ENCODE measurements at regions not wholly inside any gene's neighbourhood (a gene's known extent, or its start where the extent isn't known, plus 50 kb on each side); places are given as distances from the start of the nearest gene placed in this dataset.

DNA sequence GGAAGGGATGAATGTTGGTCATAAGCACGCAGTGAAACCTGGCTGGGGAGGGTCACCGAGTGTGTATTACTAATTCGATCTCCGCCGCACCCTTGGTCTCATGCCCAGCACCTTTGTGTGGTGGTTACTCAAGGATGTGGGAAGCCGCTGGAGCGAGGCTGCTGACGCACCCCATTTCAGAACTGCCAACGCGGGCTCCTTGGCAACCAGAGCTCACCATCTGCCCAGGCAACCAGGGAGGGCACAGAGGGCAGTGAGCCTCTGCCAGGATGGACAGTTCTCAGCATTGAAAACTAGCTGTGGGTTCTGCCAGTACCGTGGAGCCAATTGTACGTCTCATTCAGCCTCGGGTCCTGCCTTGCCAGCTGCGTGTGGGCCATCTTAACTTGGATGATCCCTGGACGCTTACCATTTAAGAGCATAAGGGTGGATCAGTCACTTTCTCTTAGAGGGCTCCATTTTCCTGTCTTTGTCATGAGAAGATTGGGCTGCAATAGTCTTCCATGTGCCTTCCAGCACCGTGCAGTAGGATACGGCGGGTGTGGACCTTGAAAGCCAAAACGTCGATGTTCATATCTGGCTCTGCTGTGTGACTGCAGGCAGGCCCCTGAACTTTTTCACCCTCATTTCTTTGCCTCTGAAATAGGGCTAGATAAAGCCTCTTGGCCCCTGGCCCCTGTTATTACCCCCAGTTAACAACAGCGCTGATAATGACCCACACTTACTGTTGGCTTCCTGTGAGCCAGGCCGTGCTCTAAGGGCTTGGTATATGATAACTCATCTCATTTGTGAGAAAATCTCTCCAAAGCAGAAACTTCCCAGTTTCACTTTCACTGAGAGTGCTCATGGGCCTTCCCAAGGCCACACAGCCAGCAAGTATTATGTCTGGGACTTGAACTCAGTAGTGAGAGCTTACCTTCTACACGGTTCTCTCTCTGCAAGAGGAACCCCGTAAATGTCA lies 238.8 kb downstream of the OPA1 start (continued):
- TF ChIP-seq, protein P1, sequence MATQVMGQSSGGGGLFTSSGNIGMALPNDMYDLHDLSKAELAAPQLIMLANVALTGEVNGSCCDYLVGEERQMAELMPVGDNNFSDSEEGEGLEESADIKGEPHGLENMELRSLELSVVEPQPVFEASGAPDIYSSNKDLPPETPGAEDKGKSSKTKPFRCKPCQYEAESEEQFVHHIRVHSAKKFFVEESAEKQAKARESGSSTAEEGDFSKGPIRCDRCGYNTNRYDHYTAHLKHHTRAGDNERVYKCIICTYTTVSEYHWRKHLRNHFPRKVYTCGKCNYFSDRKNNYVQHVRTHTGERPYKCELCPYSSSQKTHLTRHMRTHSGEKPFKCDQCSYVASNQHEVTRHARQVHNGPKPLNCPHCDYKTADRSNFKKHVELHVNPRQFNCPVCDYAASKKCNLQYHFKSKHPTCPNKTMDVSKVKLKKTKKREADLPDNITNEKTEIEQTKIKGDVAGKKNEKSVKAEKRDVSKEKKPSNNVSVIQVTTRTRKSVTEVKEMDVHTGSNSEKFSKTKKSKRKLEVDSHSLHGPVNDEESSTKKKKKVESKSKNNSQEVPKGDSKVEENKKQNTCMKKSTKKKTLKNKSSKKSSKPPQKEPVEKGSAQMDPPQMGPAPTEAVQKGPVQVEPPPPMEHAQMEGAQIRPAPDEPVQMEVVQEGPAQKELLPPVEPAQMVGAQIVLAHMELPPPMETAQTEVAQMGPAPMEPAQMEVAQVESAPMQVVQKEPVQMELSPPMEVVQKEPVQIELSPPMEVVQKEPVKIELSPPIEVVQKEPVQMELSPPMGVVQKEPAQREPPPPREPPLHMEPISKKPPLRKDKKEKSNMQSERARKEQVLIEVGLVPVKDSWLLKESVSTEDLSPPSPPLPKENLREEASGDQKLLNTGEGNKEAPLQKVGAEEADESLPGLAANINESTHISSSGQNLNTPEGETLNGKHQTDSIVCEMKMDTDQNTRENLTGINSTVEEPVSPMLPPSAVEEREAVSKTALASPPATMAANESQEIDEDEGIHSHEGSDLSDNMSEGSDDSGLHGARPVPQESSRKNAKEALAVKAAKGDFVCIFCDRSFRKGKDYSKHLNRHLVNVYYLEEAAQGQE (IDR thresholded peaks at IDR 0.05), result no peak

DNA sequence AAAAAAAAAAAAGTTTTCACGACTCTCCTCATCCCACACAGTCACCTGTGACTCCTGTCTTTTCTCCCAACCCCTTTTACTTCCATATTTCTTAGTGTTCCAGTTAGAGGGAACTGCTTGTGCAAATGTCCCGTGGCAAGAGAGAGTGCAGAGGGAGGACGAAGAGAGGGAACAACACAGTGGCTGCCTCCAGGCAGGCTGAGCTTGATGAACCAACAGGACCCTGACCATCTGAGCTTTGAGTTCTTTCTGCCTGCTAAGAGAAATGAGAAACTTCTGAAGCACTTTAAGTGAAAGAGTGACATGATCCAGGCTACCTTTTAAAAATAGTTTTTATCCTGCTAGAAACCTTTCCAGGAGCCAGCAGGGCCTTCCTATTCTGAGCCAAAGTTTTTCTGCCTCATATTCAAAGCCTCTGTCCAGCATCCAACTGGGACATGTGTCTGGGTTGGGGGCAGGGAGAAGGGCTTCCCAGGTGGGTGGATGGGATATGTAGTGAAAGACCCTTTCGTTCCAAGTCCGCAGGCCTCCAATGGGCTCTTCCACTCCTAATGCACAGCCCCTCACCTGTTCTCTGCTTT lies 239.9 kb downstream of the OPA1 start:
- H3K9ac ChIP-seq (ENCODE audit: low read depth in 1 of 2, low read length in 2 of 2), result no peak overlapping the region
- no peak for DNase-seq (ENCODE audit: low spot score)
- H3K27ac ChIP-seq (ENCODE audit: low read depth in 1 of 2, low read length in 2 of 2), result no peak overlapping the region
- no peaks in the 10 kb centered on the region for H3K9me3 ChIP-seq (ENCODE audit: control insufficient read depth in 4 of 4, low read length in 3 of 4)
- H3K27me3 ChIP-seq (ENCODE audit: control insufficient read depth in 4 of 4, insufficient read depth in 4 of 4, low read length in 3 of 4), result no peaks in the 10 kb centered on the region
- 95% methylated on average over 5 of the region's 5 CpGs for WGBS
- H3K4me1 ChIP-seq (ENCODE audit: control insufficient read depth in 4 of 4, insufficient read depth in 4 of 4, low read length in 3 of 4), result peaks cover 0 to 9% (median 3%) of the 10 kb centered on the region in 4 donors
- no peak overlapping the region for H3K4me3 ChIP-seq (ENCODE audit: low read depth in 1 of 3, low read length in 3 of 3)
- TF ChIP-seq, protein P2, sequence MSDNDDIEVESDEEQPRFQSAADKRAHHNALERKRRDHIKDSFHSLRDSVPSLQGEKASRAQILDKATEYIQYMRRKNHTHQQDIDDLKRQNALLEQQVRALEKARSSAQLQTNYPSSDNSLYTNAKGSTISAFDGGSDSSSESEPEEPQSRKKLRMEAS (IDR thresholded peaks at IDR 0.05), result no peak
- TF ChIP-seq GABPA (IDR thresholded peaks at IDR 0.05 in 1 of 2, conservative IDR thresholded peaks at IDR 0.05 in 1 of 2), result no peak
- no peaks in the 10 kb centered on the region for H3K36me3 ChIP-seq (ENCODE audit: control insufficient read depth in 4 of 4, insufficient read depth in 3 of 4, low read depth in 1 of 4, low read length in 3 of 4)

DNA sequence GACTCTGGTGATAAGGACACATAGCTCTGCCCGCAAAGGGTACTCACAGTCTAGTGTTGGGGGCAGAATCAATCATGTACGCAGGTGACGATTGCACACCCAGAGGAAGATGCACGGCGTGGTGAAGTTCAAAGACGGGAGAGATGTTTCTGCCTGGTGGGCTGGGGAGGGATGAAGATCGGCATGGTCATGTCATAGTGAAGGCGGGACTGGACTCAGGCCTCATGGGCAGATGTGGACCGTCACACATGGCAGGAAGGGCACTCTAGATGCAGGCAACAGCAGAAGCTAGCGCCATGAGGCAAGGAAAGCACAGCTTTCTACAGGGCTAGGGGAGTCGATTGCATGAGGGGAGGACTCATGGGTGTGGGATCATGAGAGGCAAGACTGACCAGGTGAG lies 240.6 kb downstream of the OPA1 start:
- no peak overlapping the region for H3K27ac ChIP-seq (ENCODE audit: low read depth in 1 of 2, low read length in 2 of 2)
- H3K4me1 ChIP-seq (ENCODE audit: control insufficient read depth in 4 of 4, insufficient read depth in 4 of 4, low read length in 3 of 4), result peaks cover 0 to 9% (median 3%) of the 10 kb centered on the region in 4 donors
- WGBS, result 97% methylated on average over 11 of the region's 11 CpGs
- no peaks in the 10 kb centered on the region for H3K9me3 ChIP-seq (ENCODE audit: control insufficient read depth in 4 of 4, low read length in 3 of 4)
- TF ChIP-seq FOXA1 (IDR thresholded peaks at IDR 0.05) (no peak), YY1 (IDR thresholded peaks at IDR 0.05) (no peak), RAD21 (IDR thresholded peaks at IDR 0.05) (no peak), HNF4G (IDR thresholded peaks at IDR 0.05) (no peak), RXRA (IDR thresholded peaks at IDR 0.05) (no peak), GABPA (IDR thresholded peaks at IDR 0.05 in 1 of 2, conservative IDR thresholded peaks at IDR 0.05 in 1 of 2) (no peak), TAF1 (conservative IDR thresholded peaks at IDR 0.05) (no peak), HNF4A (conservative IDR thresholded peaks at IDR 0.05) (no peak), EGR1 (IDR thresholded peaks at IDR 0.05; ENCODE audit: low read depth in 2 of 2) (no peak)
- TF ChIP-seq, protein P3, sequence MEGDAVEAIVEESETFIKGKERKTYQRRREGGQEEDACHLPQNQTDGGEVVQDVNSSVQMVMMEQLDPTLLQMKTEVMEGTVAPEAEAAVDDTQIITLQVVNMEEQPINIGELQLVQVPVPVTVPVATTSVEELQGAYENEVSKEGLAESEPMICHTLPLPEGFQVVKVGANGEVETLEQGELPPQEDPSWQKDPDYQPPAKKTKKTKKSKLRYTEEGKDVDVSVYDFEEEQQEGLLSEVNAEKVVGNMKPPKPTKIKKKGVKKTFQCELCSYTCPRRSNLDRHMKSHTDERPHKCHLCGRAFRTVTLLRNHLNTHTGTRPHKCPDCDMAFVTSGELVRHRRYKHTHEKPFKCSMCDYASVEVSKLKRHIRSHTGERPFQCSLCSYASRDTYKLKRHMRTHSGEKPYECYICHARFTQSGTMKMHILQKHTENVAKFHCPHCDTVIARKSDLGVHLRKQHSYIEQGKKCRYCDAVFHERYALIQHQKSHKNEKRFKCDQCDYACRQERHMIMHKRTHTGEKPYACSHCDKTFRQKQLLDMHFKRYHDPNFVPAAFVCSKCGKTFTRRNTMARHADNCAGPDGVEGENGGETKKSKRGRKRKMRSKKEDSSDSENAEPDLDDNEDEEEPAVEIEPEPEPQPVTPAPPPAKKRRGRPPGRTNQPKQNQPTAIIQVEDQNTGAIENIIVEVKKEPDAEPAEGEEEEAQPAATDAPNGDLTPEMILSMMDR (IDR thresholded peaks at IDR 0.05; ENCODE audit: low read depth, low read length, missing input control), result no peak
- TF ChIP-seq, protein P2 (IDR thresholded peaks at IDR 0.05), result no peak
- TF ChIP-seq, protein P4, sequence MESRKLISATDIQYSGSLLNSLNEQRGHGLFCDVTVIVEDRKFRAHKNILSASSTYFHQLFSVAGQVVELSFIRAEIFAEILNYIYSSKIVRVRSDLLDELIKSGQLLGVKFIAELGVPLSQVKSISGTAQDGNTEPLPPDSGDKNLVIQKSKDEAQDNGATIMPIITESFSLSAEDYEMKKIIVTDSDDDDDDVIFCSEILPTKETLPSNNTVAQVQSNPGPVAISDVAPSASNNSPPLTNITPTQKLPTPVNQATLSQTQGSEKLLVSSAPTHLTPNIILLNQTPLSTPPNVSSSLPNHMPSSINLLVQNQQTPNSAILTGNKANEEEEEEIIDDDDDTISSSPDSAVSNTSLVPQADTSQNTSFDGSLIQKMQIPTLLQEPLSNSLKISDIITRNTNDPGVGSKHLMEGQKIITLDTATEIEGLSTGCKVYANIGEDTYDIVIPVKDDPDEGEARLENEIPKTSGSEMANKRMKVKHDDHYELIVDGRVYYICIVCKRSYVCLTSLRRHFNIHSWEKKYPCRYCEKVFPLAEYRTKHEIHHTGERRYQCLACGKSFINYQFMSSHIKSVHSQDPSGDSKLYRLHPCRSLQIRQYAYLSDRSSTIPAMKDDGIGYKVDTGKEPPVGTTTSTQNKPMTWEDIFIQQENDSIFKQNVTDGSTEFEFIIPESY (IDR thresholded peaks at IDR 0.05), result no peak
- TF ChIP-seq, protein P5, sequence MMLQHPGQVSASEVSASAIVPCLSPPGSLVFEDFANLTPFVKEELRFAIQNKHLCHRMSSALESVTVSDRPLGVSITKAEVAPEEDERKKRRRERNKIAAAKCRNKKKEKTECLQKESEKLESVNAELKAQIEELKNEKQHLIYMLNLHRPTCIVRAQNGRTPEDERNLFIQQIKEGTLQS (IDR thresholded peaks at IDR 0.05), result no peak
- no peaks in the 10 kb centered on the region for H3K27me3 ChIP-seq (ENCODE audit: control insufficient read depth in 4 of 4, insufficient read depth in 4 of 4, low read length in 3 of 4)
- no peak overlapping the region for H3K4me3 ChIP-seq (ENCODE audit: low read depth in 1 of 3, low read length in 3 of 3)
- no peak for DNase-seq (ENCODE audit: low spot score)
- no peaks in the 10 kb centered on the region for H3K36me3 ChIP-seq (ENCODE audit: control insufficient read depth in 4 of 4, insufficient read depth in 3 of 4, low read depth in 1 of 4, low read length in 3 of 4)
- H3K9ac ChIP-seq (ENCODE audit: low read depth in 1 of 2, low read length in 2 of 2), result no peak overlapping the region

All from liver (tissue), 8 donors.